ENCODE measurements at regions not wholly inside any gene's neighbourhood (a gene's known extent, or its start where the extent isn't known, plus 50 kb on each side); places are given as distances from the start of the nearest gene placed in this dataset.

GRCh38 chr21:37967036-37967435 lies 50.8 kb upstream of the KCNJ6 start:
- no peak overlapping the region for H3K4me3 ChIP-seq (ENCODE audit: control insufficient read depth, low read depth, low read length)
- TF ChIP-seq CTCF (conservative IDR thresholded peaks at IDR 0.05; ENCODE audit: control insufficient read depth, insufficient read depth, low read depth, low read length) = no peak
- no peak for DNase-seq (ENCODE audit: low read depth)

GRCh38 chr21:37968744-37969143 lies 52.5 kb upstream of the KCNJ6 start:
- DNase-seq (ENCODE audit: low read depth) = no peak
- H3K4me3 ChIP-seq (ENCODE audit: control insufficient read depth, low read depth, low read length) = no peak overlapping the region
- TF ChIP-seq CTCF (conservative IDR thresholded peaks at IDR 0.05; ENCODE audit: control insufficient read depth, insufficient read depth, low read depth, low read length) = no peak

- no peak for DNase-seq (ENCODE audit: low read depth)
- no peak for TF ChIP-seq CTCF (conservative IDR thresholded peaks at IDR 0.05; ENCODE audit: control insufficient read depth, insufficient read depth, low read depth, low read length)
- H3K4me3 ChIP-seq (ENCODE audit: control insufficient read depth, low read depth, low read length) = no peak overlapping the region
These were observed 54.3 kb upstream of the KCNJ6 start for GRCh38 chr21:37970548-37970947.

GRCh38 chr21:37971390-37971950 lies 55.2 kb upstream of the KCNJ6 start:
- no peak for TF ChIP-seq CTCF (conservative IDR thresholded peaks at IDR 0.05; ENCODE audit: control insufficient read depth, insufficient read depth, low read depth, low read length)
- DNase-seq (ENCODE audit: low read depth) = no peak
- no peak overlapping the region for H3K4me3 ChIP-seq (ENCODE audit: control insufficient read depth, low read depth, low read length)

GRCh38 chr21:37974081-37974480 lies 57.8 kb upstream of the KCNJ6 start:
- no peak for TF ChIP-seq CTCF (conservative IDR thresholded peaks at IDR 0.05; ENCODE audit: control insufficient read depth, insufficient read depth, low read depth, low read length)
- H3K4me3 ChIP-seq (ENCODE audit: control insufficient read depth, low read depth, low read length) = no peak overlapping the region

GRCh38 chr21:37982496-37983318 lies 66.5 kb upstream of the KCNJ6 start:
- TF ChIP-seq CTCF (conservative IDR thresholded peaks at IDR 0.05; ENCODE audit: control insufficient read depth, insufficient read depth, low read depth, low read length) = no peak
- no peak for DNase-seq (ENCODE audit: low read depth)

More at GRCh38 chr21:37974081-37974480, 57.8 kb upstream of the KCNJ6 start:
- DNase-seq (ENCODE audit: low read depth) = peak; percentile 7

More at GRCh38 chr21:37982496-37983318, 66.5 kb upstream of the KCNJ6 start:
- no peak overlapping the region for H3K4me3 ChIP-seq (ENCODE audit: control insufficient read depth, low read depth, low read length)
